HepG2 (cell line): ENCODE measurements at regions not wholly inside any gene's neighbourhood (a gene's known extent, or its start where the extent isn't known, plus 50 kb on each side); places are given as distances from the start of the nearest gene placed in this dataset.

Source experiments
- FOXM1 ChIP-seq: sonication (generic); formaldehyde crosslinking; IDR thresholded peaks from 2 replicates; pipeline ENCODE4 v1.5.0; 2020; ENCODE audit warnings: missing genetic modification reagents
- HIVEP1 ChIP-seq: sonication (generic); formaldehyde crosslinking; IDR thresholded peaks from 2 replicates; pipeline ENCODE4 v1.4.0; 2020; ENCODE audit warnings: mild to moderate bottlenecking, missing genetic modification reagents
- JUN ChIP-seq: sonication (generic); formaldehyde crosslinking; IDR thresholded peaks from 2 replicates; pipeline ENCODE4 v1.4.0; 2020; ENCODE audit warnings: mild to moderate bottlenecking, missing genetic modification reagents
- JUND ChIP-seq: sonication (generic); formaldehyde crosslinking; IDR thresholded peaks from 2 replicates; pipeline ENCODE4 v1.8.0; 2022; ENCODE audit warnings: mild to moderate bottlenecking, missing genetic modification reagents
- RAD21 ChIP-seq: fragments of 450-650 bp; formaldehyde crosslinking; IDR thresholded peaks from 2 replicates; pipeline ENCODE4 v1.5.0; 2020; ENCODE audit warnings: mild to moderate bottlenecking
- TF ChIP-seq, protein P1 (sequence below): sonication (generic); formaldehyde crosslinking; IDR thresholded peaks from 2 replicates; pipeline ENCODE4 v1.5.0; 2020; ENCODE audit warnings: mild to moderate bottlenecking, missing genetic modification reagents, borderline replicate concordance
- TF ChIP-seq, protein P2 (sequence below): sonication (generic); formaldehyde crosslinking; IDR thresholded peaks from 2 replicates; pipeline ENCODE4 v1.4.0; 2020; ENCODE audit warnings: missing genetic modification reagents
- TF ChIP-seq, protein P3 (sequence below): sonication (generic); formaldehyde crosslinking; IDR thresholded peaks from 2 replicates; pipeline ENCODE4 v1.5.1; 2020; ENCODE audit warnings: missing genetic modification reagents, mild to moderate bottlenecking, borderline replicate concordance

DNA sequence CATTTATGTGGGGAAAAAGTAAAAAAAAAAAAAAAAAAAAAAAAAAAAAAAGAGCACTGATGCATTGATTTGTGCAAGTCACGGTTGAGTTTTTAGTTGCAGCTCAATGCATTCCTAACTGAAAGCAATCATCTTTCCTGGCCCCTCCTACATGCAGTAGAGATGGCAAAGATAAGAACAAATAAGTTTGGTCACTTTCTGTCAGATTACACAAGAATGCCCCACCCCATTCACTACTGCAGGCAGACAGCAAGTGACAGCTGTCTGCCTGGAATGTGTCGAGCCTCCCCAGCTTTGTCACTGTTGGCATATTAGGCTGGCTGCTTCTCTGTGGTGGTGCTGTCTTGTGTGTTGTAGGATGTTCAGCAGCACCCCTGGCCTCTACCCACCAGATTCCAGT lies 243.5 kb downstream of the FOXL1 start:
- TF ChIP-seq, protein P1, sequence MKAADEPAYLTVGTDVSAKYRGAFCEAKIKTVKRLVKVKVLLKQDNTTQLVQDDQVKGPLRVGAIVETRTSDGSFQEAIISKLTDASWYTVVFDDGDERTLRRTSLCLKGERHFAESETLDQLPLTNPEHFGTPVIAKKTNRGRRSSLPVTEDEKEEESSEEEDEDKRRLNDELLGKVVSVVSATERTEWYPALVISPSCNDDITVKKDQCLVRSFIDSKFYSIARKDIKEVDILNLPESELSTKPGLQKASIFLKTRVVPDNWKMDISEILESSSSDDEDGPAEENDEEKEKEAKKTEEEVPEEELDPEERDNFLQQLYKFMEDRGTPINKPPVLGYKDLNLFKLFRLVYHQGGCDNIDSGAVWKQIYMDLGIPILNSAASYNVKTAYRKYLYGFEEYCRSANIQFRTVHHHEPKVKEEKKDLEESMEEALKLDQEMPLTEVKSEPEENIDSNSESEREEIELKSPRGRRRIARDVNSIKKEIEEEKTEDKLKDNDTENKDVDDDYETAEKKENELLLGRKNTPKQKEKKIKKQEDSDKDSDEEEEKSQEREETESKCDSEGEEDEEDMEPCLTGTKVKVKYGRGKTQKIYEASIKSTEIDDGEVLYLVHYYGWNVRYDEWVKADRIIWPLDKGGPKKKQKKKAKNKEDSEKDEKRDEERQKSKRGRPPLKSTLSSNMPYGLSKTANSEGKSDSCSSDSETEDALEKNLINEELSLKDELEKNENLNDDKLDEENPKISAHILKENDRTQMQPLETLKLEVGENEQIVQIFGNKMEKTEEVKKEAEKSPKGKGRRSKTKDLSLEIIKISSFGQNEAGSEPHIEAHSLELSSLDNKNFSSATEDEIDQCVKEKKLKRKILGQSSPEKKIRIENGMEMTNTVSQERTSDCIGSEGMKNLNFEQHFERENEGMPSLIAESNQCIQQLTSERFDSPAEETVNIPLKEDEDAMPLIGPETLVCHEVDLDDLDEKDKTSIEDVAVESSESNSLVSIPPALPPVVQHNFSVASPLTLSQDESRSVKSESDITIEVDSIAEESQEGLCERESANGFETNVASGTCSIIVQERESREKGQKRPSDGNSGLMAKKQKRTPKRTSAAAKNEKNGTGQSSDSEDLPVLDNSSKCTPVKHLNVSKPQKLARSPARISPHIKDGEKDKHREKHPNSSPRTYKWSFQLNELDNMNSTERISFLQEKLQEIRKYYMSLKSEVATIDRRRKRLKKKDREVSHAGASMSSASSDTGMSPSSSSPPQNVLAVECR (CRISPR knock-in tag), result no peak
- no peak for TF ChIP-seq FOXM1 (CRISPR knock-in tag)
- TF ChIP-seq RAD21, result no peak
- no peak for TF ChIP-seq HIVEP1
- TF ChIP-seq JUN, result no peak
- TF ChIP-seq, protein P2, sequence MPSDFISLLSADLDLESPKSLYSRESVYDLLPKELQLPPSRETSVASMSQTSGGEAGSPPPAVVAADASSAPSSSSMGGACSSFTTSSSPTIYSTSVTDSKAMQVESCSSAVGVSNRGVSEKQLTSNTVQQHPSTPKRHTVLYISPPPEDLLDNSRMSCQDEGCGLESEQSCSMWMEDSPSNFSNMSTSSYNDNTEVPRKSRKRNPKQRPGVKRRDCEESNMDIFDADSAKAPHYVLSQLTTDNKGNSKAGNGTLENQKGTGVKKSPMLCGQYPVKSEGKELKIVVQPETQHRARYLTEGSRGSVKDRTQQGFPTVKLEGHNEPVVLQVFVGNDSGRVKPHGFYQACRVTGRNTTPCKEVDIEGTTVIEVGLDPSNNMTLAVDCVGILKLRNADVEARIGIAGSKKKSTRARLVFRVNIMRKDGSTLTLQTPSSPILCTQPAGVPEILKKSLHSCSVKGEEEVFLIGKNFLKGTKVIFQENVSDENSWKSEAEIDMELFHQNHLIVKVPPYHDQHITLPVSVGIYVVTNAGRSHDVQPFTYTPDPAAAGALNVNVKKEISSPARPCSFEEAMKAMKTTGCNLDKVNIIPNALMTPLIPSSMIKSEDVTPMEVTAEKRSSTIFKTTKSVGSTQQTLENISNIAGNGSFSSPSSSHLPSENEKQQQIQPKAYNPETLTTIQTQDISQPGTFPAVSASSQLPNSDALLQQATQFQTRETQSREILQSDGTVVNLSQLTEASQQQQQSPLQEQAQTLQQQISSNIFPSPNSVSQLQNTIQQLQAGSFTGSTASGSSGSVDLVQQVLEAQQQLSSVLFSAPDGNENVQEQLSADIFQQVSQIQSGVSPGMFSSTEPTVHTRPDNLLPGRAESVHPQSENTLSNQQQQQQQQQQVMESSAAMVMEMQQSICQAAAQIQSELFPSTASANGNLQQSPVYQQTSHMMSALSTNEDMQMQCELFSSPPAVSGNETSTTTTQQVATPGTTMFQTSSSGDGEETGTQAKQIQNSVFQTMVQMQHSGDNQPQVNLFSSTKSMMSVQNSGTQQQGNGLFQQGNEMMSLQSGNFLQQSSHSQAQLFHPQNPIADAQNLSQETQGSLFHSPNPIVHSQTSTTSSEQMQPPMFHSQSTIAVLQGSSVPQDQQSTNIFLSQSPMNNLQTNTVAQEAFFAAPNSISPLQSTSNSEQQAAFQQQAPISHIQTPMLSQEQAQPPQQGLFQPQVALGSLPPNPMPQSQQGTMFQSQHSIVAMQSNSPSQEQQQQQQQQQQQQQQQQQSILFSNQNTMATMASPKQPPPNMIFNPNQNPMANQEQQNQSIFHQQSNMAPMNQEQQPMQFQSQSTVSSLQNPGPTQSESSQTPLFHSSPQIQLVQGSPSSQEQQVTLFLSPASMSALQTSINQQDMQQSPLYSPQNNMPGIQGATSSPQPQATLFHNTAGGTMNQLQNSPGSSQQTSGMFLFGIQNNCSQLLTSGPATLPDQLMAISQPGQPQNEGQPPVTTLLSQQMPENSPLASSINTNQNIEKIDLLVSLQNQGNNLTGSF (CRISPR knock-in tag), result no peak
- no peak for TF ChIP-seq JUND
- TF ChIP-seq, protein P3, sequence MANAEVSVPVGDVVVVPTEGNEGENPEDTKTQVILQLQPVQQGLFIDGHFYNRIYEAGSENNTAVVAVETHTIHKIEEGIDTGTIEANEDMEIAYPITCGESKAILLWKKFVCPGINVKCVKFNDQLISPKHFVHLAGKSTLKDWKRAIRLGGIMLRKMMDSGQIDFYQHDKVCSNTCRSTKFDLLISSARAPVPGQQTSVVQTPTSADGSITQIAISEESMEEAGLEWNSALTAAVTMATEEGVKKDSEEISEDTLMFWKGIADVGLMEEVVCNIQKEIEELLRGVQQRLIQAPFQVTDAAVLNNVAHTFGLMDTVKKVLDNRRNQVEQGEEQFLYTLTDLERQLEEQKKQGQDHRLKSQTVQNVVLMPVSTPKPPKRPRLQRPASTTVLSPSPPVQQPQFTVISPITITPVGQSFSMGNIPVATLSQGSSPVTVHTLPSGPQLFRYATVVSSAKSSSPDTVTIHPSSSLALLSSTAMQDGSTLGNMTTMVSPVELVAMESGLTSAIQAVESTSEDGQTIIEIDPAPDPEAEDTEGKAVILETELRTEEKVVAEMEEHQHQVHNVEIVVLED (CRISPR knock-in tag), result no peak
